Adrenal gland (tissue), 9 donors: ENCODE measurements at regions not wholly inside any gene's neighbourhood (a gene's known extent, or its start where the extent isn't known, plus 50 kb on each side); places are given as distances from the start of the nearest gene placed in this dataset.

Experiments used
- DNase-seq, 7 donors: peaks; one replicate each; pipeline ENCODE4 v3.0.0-alpha.2; 2019 to 2020
- H3K27ac ChIP-seq, 5 donors: fragments of 200-600 bp; sonication (generic) in 4 of 5; 1 replicate in 3 of 5; 2 replicates in 2 of 5; pipeline versions ENCODE4 v1.5.1 to v1.8.0; 2016 to 2020; ENCODE audit warnings: mild to moderate bottlenecking in 1 of 5
- H3K27me3 ChIP-seq: fragments of 200-600 bp; 2 replicates; pipeline ENCODE4 v1.8.0; 2021
- H3K36me3 ChIP-seq, 2 donors: fragments of 200-600 bp; replicated peaks in 1 of 2; 1 replicate in 1 of 2; 2 replicates in 1 of 2; pipeline versions ENCODE4 v1.5.1 to v1.8.0; 2018 to 2022
- H3K4me1 ChIP-seq, 2 donors: fragments of 200-600 bp; replicated peaks in 1 of 2; 1 replicate in 1 of 2; 2 replicates in 1 of 2; pipeline versions ENCODE4 v1.5.1 to v1.8.0; 2018 to 2021
- H3K4me3 ChIP-seq, 4 donors: fragments of 200-600 bp; sonication (generic) in 3 of 4; one replicate each; pipeline ENCODE4 v1.5.1; 2016 to 2018
- H3K9me3 ChIP-seq, 3 donors: fragments of 200-600 bp; sonication (generic) in 1 of 3; replicated peaks in 1 of 3; 1 replicate in 2 of 3; 2 replicates in 1 of 3; pipeline versions ENCODE4 v1.5.1 to v1.8.0; 2016 to 2021
- CTCF ChIP-seq, 6 experiments: fragments of 450-650 bp in 4 of 6; fragments of 200-600 bp in 2 of 6; sonication (generic) in 1 of 6; IDR thresholded peaks; 1 replicate in 5 of 6; 2 replicates in 1 of 6; pipeline versions ENCODE4 v1.5.1 to v1.8.0; 2016 to 2021; ENCODE audit warnings: antibody characterized with exemption in 6 of 6, mild to moderate bottlenecking in 2 of 6, moderate library complexity in 1 of 6
- POLR2A ChIP-seq, 2 donors: fragments of 450-650 bp; IDR thresholded peaks; one replicate each; pipeline ENCODE4 v1.6.1; 2017; ENCODE audit warnings: antibody characterized with exemption in 2 of 2, mild to moderate bottlenecking in 2 of 2, moderate library complexity in 1 of 2
- WGBS, 4 donors: extraction: QIAGEN DNeasy Blood & Tissue Kit in 2 of 4; methylation state at CpG; one replicate each; pipeline versions ENCODE4 v1.1.5 to v1.1.7; 2013 to 2017; 5-methylcytosine and 5-hydroxymethylcytosine counted together
- intact Hi-C, 2 donors: fragments of 100-400 bp; cut with DNase I; formaldehyde crosslinking; loops; one replicate each; pipeline versions ENCODE4 v1.14.1 to v1.15.0; 2022 to 2023
- donor health status: healthy with polysubstance abuse.
- donor health status: Bipolar disorder and iron deficiency.
- donor health status: DM: yes; HTN: yes; CAD: no.
- donor health status: DM: no; HTN: no; CAD: no.
- donor health status: DM: no; HTN: no; CAD: no.

- H3K36me3 ChIP-seq = no peaks in the 10 kb centered on the region
- H3K27ac ChIP-seq = no peak overlapping the region
- H3K27me3 ChIP-seq = no peaks in the 10 kb centered on the region
- no peak overlapping the region for H3K4me3 ChIP-seq
- TF ChIP-seq CTCF (IDR thresholded peaks at IDR 0.05) (no peak), POLR2A (IDR thresholded peaks at IDR 0.05) (no peak)
- intact Hi-C loops = no loop called here
- 69 to 79% (median 75%) methylated on average over 5 of the region's 5 CpGs for WGBS, 4 donors
- no peaks in the 10 kb centered on the region for H3K4me1 ChIP-seq
- DNase-seq = no peak
- peaks cover 0 to 4% (median 0%) of the 10 kb centered on the region in 3 donors for H3K9me3 ChIP-seq
Observed at GRCh38 chr15:81915990-81916389, 129.8 kb downstream of the MEX3B start.

- Histone ChIP-seq H3K9me3 (peaks cover 0 to 4% (median 0%) of the 10 kb centered on the region in 3 donors), H3K27me3 (no peaks in the 10 kb centered on the region), H3K36me3 (no peaks in the 10 kb centered on the region), H3K4me1 (no peaks in the 10 kb centered on the region), H3K4me3 (no peak overlapping the region), H3K27ac (no peak overlapping the region)
- DNase-seq = peak in 1 of 7 donors; percentile 14
- TF ChIP-seq POLR2A (IDR thresholded peaks at IDR 0.05) (no peak), CTCF (IDR thresholded peaks at IDR 0.05) (no peak)
- 42 to 63% (median 52%) methylated on average over 5 to 7 of the region's 7 CpGs for WGBS, 4 donors
- intact Hi-C loops = no loop called here
Observed at GRCh38 chr15:81914734-81915256, 131.0 kb downstream of the MEX3B start.

- H3K27ac ChIP-seq = no peak overlapping the region
- 66 to 86% (median 80%) methylated on average over 3 of the region's 3 CpGs for whole genome bisulfite sequencing, 4 donors
- H3K27me3 ChIP-seq = no peaks in the 10 kb centered on the region
- DNase-seq = no peak
- no peaks in the 10 kb centered on the region for H3K4me1 ChIP-seq
- no peaks in the 10 kb centered on the region for H3K36me3 ChIP-seq
- TF ChIP-seq CTCF (IDR thresholded peaks at IDR 0.05) (no peak), POLR2A (IDR thresholded peaks at IDR 0.05) (no peak)
- peaks cover 0 to 4% (median 0%) of the 10 kb centered on the region in 3 donors for H3K9me3 ChIP-seq
- intact Hi-C loops = no loop called here
- H3K4me3 ChIP-seq = no peak overlapping the region
Observed at GRCh38 chr15:81914333-81914732, 131.5 kb downstream of the MEX3B start.

GRCh38 chr15:81911022-81911971 lies 134.5 kb downstream of the MEX3B start:
- no peak overlapping the region for H3K27ac ChIP-seq
- 49 to 63% (median 58%) methylated on average over 8 of the region's 8 CpGs for WGBS, 4 donors
- TF ChIP-seq POLR2A (IDR thresholded peaks at IDR 0.05) = no peak
- no peak for TF ChIP-seq CTCF (IDR thresholded peaks at IDR 0.05)
- H3K36me3 ChIP-seq = no peaks in the 10 kb centered on the region
- no peak overlapping the region for H3K4me3 ChIP-seq
- H3K9me3 ChIP-seq = no peaks in the 10 kb centered on the region
- H3K4me1 ChIP-seq = no peaks in the 10 kb centered on the region
- intact Hi-C loops = no loop called here
- DNase-seq = no peak
- no peaks in the 10 kb centered on the region for H3K27me3 ChIP-seq
